ENCODE measurements at regions not wholly inside any gene's neighbourhood (a gene's known extent, or its start where the extent isn't known, plus 50 kb on each side); places are given as distances from the start of the nearest gene placed in this dataset.

DNA sequence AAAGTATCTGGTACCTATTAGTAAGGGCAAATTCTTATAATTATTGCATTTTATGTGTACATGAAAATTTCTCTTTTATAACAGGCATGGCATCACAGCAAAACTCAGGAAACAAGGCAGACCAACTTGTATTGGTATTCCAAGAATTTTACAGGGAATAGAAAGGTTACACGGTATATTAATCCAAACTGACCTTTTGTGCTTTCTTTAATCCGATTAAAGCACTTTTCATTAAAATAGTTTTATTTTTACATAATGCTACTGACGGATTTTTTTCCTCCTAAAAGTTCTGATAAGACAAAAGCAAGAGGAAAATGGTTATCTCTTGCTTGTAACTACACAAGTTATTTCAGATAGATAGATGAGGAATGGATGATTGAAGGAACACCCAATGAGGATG, 137.0 kb upstream of the SLCO3A1 start:
- TF ChIP-seq, protein P1, sequence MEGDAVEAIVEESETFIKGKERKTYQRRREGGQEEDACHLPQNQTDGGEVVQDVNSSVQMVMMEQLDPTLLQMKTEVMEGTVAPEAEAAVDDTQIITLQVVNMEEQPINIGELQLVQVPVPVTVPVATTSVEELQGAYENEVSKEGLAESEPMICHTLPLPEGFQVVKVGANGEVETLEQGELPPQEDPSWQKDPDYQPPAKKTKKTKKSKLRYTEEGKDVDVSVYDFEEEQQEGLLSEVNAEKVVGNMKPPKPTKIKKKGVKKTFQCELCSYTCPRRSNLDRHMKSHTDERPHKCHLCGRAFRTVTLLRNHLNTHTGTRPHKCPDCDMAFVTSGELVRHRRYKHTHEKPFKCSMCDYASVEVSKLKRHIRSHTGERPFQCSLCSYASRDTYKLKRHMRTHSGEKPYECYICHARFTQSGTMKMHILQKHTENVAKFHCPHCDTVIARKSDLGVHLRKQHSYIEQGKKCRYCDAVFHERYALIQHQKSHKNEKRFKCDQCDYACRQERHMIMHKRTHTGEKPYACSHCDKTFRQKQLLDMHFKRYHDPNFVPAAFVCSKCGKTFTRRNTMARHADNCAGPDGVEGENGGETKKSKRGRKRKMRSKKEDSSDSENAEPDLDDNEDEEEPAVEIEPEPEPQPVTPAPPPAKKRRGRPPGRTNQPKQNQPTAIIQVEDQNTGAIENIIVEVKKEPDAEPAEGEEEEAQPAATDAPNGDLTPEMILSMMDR (IDR thresholded peaks at IDR 0.05; ENCODE audit: low read length) = no peak
- no peak for TF ChIP-seq EZH2 (IDR thresholded peaks at IDR 0.05; ENCODE audit: borderline replicate concordance, low read length)
